DOHH2 (cell line): ENCODE measurements at regions not wholly inside any gene's neighbourhood (a gene's known extent, or its start where the extent isn't known, plus 50 kb on each side); places are given as distances from the start of the nearest gene placed in this dataset.

Source experiments
- H3F3A ChIP-seq: fragments of 200-600 bp; sonication (generic), shearing (Covaris generic); 2 replicates; pipeline ENCODE4 v1.6.0; 2016; ENCODE audit warnings: antibody characterized with exemption, mild to moderate bottlenecking; ENCODE audit not compliant: control insufficient read depth, insufficient read depth
- H3K27ac ChIP-seq: fragments of 200-600 bp; sonication (generic); 2 replicates; pipeline ENCODE4 v1.5.1; 2014; ENCODE audit warnings: low read depth, mild to moderate bottlenecking, low read length, moderate library complexity
- H3K27me3 ChIP-seq: fragments of 200-600 bp; sonication (generic); 2 replicates; pipeline ENCODE4 v1.6.1; 2014; ENCODE audit warnings: mild to moderate bottlenecking, low read length, mixed read lengths; ENCODE audit not compliant: control insufficient read depth
- H3K36me3 ChIP-seq: fragments of 200-600 bp; sonication (generic); 2 replicates; pipeline ENCODE4 v1.6.1; 2014; ENCODE audit warnings: mild to moderate bottlenecking, low read length, moderate library complexity, mixed read lengths; ENCODE audit not compliant: control insufficient read depth
- H3K4me1 ChIP-seq: fragments of 200-600 bp; sonication (generic); 2 replicates; pipeline ENCODE4 v1.6.1; 2014; ENCODE audit warnings: mild to moderate bottlenecking, low read length, mixed read lengths; ENCODE audit not compliant: control insufficient read depth
- H3K4me2 ChIP-seq: fragments of 200-600 bp; sonication (generic); 2 replicates; pipeline ENCODE4 v1.6.0; 2014; ENCODE audit warnings: mild to moderate bottlenecking, low read length, moderate library complexity
- H3K4me3 ChIP-seq: fragments of 200-600 bp; sonication (generic); 2 replicates; pipeline ENCODE4 v1.5.1; 2014; ENCODE audit warnings: mild to moderate bottlenecking, low read length, mixed read lengths
- H3K79me2 ChIP-seq: fragments of 200-600 bp; sonication (generic); 2 replicates; pipeline ENCODE4 v1.6.1; 2014; ENCODE audit warnings: mild to moderate bottlenecking, low read length, mixed read lengths; ENCODE audit not compliant: control insufficient read depth
- H3K9me2 ChIP-seq: fragments of 200-600 bp; sonication (generic); replicated peaks from 2 replicates; pipeline ENCODE4 v1.6.1; 2014; ENCODE audit warnings: mild to moderate bottlenecking, low read length, mixed read lengths; ENCODE audit not compliant: control insufficient read depth
- H3K9me3 ChIP-seq: fragments of 200-600 bp; sonication (generic); 2 replicates; pipeline ENCODE4 v1.6.1; 2014; ENCODE audit warnings: antibody characterized with exemption, low read length, mixed read lengths; ENCODE audit not compliant: control insufficient read depth, insufficient read depth
- H4K20me1 ChIP-seq: fragments of 200-600 bp; sonication (generic); 2 replicates; pipeline ENCODE4 v1.6.0; 2014; ENCODE audit warnings: low read depth, mild to moderate bottlenecking, antibody characterized with exemption, low read length, moderate library complexity; ENCODE audit not compliant: control insufficient read depth, insufficient read depth
- EZH2phosphoT487 ChIP-seq: fragments of 200-600 bp; sonication (generic); IDR thresholded peaks from 2 replicates; pipeline ENCODE4 v1.6.1; 2017; ENCODE audit warnings: borderline replicate concordance, mild to moderate bottlenecking, antibody characterized with exemption, low read length, moderate library complexity, mixed read lengths
- TF ChIP-seq, protein P1 (sequence below): fragments of 200-600 bp; sonication (generic); IDR thresholded peaks from one replicate; pipeline ENCODE4 v1.5.1; 2014; ENCODE audit warnings: antibody characterized with exemption, mild to moderate bottlenecking, low read depth, low read length; ENCODE audit not compliant: poor library complexity, severe bottlenecking

DNA sequence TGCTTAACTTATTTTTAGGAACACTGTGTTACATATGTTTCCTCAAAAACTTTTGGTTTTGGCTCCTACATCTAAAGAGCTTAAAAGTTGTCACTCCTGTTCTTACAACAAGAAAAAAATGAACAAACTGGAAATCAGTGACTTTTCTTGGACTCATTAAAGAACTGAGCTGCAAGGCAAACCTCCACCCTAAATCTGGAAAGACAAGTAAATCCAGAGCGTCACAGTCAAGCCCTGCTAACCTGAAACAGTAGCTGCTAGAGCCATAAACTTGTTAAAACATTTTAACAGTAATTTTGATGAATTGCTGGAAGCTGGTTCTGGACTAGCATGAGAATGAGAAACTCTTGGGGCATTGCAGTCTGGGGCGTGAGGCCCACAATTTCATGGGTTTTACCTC, 350.5 kb upstream of the COL8A1 start:
- no peaks in the 10 kb centered on the region for H3K36me3 ChIP-seq
- no peaks in the 10 kb centered on the region for H4K20me1 ChIP-seq
- no peak for TF ChIP-seq EZH2phosphoT487
- TF ChIP-seq, protein P1, sequence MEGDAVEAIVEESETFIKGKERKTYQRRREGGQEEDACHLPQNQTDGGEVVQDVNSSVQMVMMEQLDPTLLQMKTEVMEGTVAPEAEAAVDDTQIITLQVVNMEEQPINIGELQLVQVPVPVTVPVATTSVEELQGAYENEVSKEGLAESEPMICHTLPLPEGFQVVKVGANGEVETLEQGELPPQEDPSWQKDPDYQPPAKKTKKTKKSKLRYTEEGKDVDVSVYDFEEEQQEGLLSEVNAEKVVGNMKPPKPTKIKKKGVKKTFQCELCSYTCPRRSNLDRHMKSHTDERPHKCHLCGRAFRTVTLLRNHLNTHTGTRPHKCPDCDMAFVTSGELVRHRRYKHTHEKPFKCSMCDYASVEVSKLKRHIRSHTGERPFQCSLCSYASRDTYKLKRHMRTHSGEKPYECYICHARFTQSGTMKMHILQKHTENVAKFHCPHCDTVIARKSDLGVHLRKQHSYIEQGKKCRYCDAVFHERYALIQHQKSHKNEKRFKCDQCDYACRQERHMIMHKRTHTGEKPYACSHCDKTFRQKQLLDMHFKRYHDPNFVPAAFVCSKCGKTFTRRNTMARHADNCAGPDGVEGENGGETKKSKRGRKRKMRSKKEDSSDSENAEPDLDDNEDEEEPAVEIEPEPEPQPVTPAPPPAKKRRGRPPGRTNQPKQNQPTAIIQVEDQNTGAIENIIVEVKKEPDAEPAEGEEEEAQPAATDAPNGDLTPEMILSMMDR, result no peak
- H3K9me3 ChIP-seq, result no peaks in the 10 kb centered on the region
- H3K27me3 ChIP-seq, result no peaks in the 10 kb centered on the region
- no peaks in the 10 kb centered on the region for H3K4me1 ChIP-seq
- H3K4me2 ChIP-seq, result no peak overlapping the region
- no peaks in the 10 kb centered on the region for H3F3A ChIP-seq
- H3K79me2 ChIP-seq, result no peaks in the 10 kb centered on the region
- no peaks in the 10 kb centered on the region for H3K9me2 ChIP-seq
- H3K27ac ChIP-seq, result no peak overlapping the region
- no peak overlapping the region for H3K4me3 ChIP-seq

DNA sequence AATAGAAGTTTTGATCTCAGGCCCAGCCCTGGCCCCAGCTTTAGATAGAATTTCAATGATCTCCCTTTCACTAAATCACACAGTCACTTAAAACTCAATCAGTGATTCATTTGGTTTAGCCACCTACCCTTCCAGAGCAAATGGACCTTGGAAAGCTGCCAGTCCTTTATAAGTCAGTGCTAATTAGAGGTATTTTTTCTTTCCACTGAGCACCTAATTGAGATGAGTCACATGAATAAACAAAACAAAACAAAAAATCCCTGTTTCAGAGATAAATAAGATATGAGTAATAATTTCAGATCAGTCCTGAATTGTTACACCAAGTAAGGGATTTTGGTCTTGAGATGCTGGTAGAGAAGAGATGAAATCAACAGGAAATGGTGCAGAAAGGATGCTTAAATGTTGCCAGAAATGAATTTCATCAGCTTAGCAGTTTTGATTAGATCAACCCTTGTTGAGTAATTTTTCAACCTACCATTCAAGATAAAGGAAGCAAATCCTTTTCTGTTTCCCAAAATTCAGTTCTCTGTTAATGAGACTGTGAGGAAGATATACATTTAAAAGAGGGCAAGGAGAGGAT, 352.0 kb upstream of the COL8A1 start:
- H3K4me3 ChIP-seq, result no peak overlapping the region
- no peaks in the 10 kb centered on the region for H4K20me1 ChIP-seq
- no peak overlapping the region for H3K27ac ChIP-seq
- H3K9me2 ChIP-seq, result no peaks in the 10 kb centered on the region
- no peak for TF ChIP-seq EZH2phosphoT487
- TF ChIP-seq, protein P1, result no peak
- no peaks in the 10 kb centered on the region for H3K4me1 ChIP-seq
- H3F3A ChIP-seq, result no peaks in the 10 kb centered on the region
- no peak overlapping the region for H3K4me2 ChIP-seq
- H3K9me3 ChIP-seq, result no peaks in the 10 kb centered on the region
- H3K27me3 ChIP-seq, result no peaks in the 10 kb centered on the region
- H3K79me2 ChIP-seq, result no peaks in the 10 kb centered on the region
- no peaks in the 10 kb centered on the region for H3K36me3 ChIP-seq

DNA sequence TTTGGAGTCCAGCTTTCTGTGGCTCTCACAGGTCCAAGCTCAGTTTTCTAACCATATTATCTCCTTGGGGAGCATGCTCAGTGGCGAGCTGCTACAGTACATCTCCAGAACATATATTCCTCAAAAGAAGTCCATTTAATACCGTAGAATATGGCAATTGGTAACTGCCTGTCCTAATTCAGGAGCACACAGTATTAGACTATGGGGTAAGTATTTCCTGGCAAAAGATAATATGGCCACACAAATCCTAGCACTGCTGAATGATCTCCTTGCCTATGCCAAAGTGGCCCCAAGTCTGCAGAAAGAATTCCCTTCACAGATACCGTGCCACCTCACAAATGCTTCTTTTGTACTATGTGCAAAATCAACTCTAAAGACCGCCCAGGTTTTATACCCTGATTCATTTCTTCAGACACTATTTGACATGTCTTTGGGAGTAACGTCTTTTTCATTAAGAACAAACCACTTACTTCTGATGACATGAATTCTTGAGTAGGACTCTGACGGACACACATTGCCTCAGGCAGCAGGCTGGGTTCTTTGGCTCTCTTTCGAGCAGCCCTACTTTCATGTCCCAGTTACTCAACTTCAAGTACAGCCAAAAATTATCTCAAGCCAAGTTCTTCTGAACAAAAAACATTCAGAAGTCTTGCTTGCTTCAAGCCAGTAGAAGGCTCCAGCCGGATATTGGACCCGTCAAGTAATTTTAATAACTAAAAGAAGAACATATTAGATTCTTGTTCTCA, 368.3 kb upstream of the DCBLD2 start:
- Histone ChIP-seq H3K27me3 (no peaks in the 10 kb centered on the region), H3K4me1 (no peaks in the 10 kb centered on the region), H3K4me3 (no peak overlapping the region), H3K4me2 (no peak overlapping the region), H3K9me3 (no peaks in the 10 kb centered on the region), H4K20me1 (no peaks in the 10 kb centered on the region), H3F3A (no peaks in the 10 kb centered on the region), H3K27ac (no peak overlapping the region), H3K79me2 (no peaks in the 10 kb centered on the region), H3K36me3 (no peaks in the 10 kb centered on the region), H3K9me2 (no peaks in the 10 kb centered on the region)
- TF ChIP-seq EZH2phosphoT487, result no peak
- TF ChIP-seq, protein P1, result no peak
